GM12865 (cell line): ENCODE measurements at regions not wholly inside any gene's neighbourhood (a gene's known extent, or its start where the extent isn't known, plus 50 kb on each side); places are given as distances from the start of the nearest gene placed in this dataset.
"Not testable (repeated sequence)": the region's sequence is repeated elsewhere in the genome, so short reads cannot be mapped to it uniquely, and the experiment has no call there.

Experiments used
- DNase-seq: peaks from one replicate; pipeline ENCODE4 v3.0.0; 2010; ENCODE audit warnings: low read depth
- H3K4me3 ChIP-seq: 2 replicates; pipeline ENCODE4 v1.5.1; 2011; ENCODE audit warnings: mild to moderate bottlenecking, low read depth, low read length, control low read depth
- TF ChIP-seq, protein P1 (sequence below): IDR thresholded peaks from 2 replicates; pipeline ENCODE4 v1.5.1; 2011; ENCODE audit warnings: low read length, control low read depth, low read depth, inconsistent platforms; ENCODE audit not compliant: insufficient read depth; ENCODE audit errors: missing control alignments

- DNase-seq: no peak
- no peak overlapping the region for H3K4me3 ChIP-seq
- TF ChIP-seq, protein P1, sequence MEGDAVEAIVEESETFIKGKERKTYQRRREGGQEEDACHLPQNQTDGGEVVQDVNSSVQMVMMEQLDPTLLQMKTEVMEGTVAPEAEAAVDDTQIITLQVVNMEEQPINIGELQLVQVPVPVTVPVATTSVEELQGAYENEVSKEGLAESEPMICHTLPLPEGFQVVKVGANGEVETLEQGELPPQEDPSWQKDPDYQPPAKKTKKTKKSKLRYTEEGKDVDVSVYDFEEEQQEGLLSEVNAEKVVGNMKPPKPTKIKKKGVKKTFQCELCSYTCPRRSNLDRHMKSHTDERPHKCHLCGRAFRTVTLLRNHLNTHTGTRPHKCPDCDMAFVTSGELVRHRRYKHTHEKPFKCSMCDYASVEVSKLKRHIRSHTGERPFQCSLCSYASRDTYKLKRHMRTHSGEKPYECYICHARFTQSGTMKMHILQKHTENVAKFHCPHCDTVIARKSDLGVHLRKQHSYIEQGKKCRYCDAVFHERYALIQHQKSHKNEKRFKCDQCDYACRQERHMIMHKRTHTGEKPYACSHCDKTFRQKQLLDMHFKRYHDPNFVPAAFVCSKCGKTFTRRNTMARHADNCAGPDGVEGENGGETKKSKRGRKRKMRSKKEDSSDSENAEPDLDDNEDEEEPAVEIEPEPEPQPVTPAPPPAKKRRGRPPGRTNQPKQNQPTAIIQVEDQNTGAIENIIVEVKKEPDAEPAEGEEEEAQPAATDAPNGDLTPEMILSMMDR: no peak
Measured at GRCh38 chr9:79489261-79490000, 82.3 kb upstream of the TLE4 start.

DNA sequence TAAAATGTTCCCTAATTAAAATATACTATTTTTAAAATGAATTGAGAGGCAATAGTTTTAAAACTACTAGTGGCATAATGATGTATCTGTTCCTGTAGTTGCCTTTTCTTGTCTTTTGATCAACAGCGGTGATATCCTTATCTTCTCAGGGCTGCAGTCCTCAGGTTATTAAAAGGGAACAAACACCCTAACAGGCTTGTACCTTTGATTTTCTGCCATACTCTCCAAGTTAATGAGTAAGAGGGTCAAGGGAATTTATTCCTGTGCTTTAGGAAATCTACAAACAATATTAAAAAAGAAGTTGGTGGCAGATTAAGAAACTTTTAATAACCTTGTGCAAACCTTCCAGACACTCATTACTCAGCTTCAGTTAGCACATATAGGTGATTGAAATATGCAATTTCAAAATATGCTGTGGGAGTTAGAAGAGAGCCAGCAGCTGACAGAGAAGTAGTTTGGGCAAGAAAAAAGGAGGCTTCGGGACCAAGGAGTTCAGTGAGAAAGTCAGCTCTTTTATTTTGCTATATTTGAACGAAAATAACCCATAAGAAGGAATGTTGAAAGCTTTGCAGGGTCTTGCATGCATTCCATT, 81.0 kb upstream of the TLE4 start:
- no peak overlapping the region for H3K4me3 ChIP-seq
- no peak for DNase-seq
- TF ChIP-seq, protein P1: no peak

DNA sequence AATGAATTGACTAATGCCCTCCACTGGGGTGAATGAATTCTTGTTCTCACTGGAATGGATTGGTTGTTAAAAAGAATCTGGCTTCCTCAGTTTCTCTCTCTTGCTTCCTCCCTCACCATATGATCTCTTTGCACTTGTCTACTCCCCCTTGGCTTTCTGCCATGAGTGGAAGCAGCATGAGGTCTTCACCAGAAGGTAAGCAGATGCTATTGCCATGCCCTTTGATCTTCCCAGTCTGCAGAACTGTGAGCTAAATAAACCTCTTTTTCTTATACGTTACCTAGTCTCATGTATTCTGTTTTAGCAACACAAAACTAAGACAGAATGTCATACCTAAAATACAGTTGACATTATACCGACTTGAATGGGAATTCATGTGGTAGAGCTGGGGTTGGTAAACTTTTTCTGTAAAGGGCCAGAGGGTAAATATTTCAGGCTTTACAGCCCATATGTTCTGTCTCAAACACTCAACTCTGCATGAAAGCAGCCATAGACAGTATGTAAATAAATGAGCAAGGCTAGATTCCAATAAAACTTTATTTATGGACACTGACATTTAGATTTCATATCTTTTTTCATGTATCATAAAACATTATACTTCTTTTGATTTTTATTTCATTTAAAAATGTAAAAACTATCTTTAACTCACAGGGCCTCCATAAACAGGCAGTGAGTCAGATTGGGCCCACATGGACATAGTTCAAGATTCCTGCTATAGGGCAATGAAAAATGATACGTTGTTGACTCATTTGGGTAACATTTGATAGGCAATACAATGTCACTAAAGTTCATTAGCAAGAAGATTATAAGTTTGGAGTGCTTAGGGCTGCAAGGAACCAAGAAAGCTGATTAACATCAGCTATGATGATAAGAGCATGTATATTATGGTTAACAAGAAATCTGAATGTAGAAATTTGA, 79.4 kb upstream of the TLE4 start:
- DNase-seq: no peak
- H3K4me3 ChIP-seq: no peak overlapping the region
- TF ChIP-seq, protein P1: no peak

GRCh38 chr9:79500196-79500864, 71.4 kb upstream of the TLE4 start:
- not testable (repeated sequence) for H3K4me3 ChIP-seq, DNase-seq

GRCh38 chr9:79501546-79501945, 70.2 kb upstream of the TLE4 start:
- no peak overlapping the region for H3K4me3 ChIP-seq
- no peak for DNase-seq
- TF ChIP-seq, protein P1: no peak

- TF ChIP-seq, protein P1: no peak
- no peak for DNase-seq
- H3K4me3 ChIP-seq: no peak overlapping the region
Measured at GRCh38 chr9:79507801-79508200, 64.0 kb upstream of the TLE4 start.

- no peak overlapping the region for H3K4me3 ChIP-seq
- TF ChIP-seq, protein P1: no peak
- no peak for DNase-seq
Measured at GRCh38 chr9:79512251-79512650, 59.5 kb upstream of the TLE4 start.
